GM18507 (cell line): ENCODE measurements at regions not wholly inside any gene's neighbourhood (a gene's known extent, or its start where the extent isn't known, plus 50 kb on each side); places are given as distances from the start of the nearest gene placed in this dataset.
"Not testable (repeated sequence)": the region's sequence is repeated elsewhere in the genome, so short reads cannot be mapped to it uniquely, and the experiment has no call there.

Source experiments
- DNase-seq: peaks from one replicate; pipeline ENCODE4 v3.0.0; 2011; ENCODE audit warnings: low read depth; ENCODE audit not compliant: insufficient read length; ENCODE audit errors: extremely low spot score
- FAIRE-seq: peaks from 2 replicates; lab custom pipeline; 2011; peaks lifted over from hg19 to GRCh38; lab: Jason Lieb, UNC

DNA sequence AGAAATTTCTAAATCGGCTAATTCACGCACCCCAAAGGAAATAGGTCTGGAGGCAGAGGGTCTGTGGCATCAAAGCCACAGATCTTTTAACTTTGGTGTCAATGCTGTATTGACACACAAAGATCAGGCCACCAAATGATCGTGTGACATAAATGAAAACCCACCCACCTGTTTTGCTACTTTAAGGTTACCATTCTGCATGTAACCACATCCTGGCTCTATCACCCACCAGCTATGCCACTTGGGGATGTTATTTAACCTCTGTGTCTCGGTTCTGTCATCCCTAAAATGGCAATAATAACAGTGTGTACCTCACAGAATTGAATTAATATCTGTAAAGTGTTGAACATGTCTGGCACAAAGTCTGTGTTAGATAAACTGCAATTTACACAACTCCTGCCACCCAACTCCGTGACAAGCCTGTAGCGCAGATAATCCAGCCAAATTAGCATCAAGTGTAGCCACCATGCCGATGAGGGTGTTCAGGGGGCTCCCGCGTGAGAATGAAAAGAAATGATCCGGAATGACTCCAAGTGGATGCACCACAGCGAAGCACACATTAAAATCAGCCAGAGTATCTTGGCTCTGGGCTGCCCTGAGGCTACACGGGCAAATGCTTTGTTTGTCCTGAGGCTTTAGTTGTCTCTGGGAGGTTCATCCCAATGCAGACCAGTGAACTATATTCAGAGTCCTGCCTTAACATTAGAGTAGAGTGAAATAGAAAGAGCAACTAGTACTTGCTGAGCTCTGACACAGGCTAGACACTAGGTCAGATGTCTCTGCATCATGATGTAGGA lies 158.4 kb upstream of the NEBL start:
- FAIRE-seq: no peak
- DNase-seq: no peak

DNA sequence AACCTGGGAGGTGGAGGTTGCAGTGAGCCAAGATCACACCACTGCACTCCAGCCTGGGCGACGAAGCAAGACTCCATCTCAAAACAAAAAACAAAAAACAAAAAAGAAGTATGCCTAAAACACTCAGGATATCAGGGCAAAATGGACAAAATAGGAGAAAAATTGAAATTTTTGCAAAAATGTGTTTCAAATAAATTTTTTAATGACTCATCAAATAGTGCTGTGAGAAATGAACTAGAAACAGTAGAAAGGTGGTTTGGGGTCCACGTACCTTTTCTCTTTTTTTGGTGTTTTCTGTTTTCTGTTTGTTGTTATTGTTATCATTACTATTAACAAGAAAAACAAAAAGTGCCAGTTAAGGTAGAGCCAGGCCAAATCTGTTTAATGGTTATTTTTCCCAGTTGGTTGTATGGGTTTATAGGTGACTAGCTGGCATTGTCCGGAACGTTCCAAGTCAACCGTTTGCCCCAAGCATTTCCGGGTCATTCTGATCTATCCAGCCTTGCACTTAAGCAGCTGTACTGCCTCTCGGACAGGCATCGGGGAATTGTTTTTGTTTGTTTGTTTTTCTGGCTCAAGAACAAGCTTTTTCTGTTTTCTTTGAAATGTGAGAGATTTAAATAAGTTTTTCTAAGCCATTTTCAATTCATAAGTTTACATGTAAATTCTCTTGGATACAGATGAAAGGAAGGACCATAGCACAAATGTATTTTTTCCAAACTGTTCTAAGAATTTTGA lies 157.0 kb upstream of the NEBL start:
- FAIRE-seq (no peak), DNase-seq (no peak)

DNA sequence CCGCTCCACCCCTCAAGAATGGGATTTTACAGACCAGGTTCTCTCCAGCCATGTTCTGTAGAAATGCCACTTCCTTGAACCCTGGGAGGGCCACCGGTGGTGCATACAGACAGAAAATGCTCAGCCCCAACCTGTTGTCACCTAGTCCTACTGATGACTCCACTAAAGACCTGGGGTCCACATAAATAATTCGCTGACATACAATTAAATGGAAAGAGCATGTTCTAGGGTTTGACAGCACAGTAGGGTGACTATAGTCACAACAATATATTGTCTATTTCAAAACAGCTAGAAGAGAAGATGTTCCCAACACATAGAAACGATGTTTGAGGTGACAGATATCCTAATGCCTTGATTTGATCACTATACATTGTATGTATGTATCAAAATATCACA lies 155.6 kb upstream of the NEBL start:
- DNase-seq: no peak
- no peak for FAIRE-seq

DNA sequence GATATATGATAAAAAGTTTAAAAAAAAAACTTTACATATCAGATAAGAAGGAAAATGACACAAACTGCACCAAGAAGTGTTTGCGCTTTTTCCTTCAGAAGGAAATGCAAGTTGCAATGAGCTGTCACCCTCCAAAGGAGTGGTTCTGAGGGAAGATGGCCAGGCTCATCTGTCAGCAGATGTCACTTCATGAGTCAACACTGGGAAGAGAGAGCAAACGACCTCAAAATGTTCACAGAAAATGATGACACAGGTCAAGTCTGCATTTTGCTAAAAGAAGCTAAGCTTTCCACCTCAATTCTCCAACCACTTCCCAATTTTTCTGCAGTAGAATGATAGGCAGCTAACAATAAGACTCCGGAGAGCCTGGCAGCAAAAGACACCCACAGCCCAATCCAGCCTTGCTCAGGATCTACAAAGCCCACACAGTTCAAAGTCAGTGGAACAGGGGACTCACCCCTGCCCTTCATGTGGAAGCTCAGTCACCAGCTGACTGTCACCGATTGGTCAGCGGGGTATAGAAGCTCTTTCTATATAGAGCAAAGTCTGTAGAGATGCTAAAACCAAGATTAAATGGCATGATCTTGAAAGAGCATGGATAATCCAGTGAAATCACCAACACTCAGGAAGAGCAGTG lies 155.1 kb upstream of the NEBL start:
- DNase-seq: no peak
- FAIRE-seq: no peak

DNA sequence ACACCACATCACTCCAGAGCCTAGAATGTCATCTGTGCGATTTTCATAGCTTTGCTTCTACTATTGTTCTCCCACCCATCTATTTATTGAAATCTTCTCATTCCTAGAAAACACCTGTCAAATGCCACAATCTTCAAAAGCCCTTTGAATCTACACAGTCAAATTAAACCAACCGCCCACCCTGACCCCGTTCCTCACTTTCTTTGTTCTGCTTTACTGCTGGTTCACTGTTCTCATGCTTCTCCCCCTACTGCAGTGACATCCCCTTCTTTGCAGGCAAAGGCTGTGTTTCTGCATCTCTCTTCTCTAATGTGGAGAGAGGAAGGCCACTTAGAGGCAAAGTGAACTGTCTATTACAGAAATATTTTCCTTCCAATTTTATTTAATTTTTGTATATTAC lies 152.4 kb upstream of the NEBL start:
- FAIRE-seq: no peak
- no peak for DNase-seq

DNA sequence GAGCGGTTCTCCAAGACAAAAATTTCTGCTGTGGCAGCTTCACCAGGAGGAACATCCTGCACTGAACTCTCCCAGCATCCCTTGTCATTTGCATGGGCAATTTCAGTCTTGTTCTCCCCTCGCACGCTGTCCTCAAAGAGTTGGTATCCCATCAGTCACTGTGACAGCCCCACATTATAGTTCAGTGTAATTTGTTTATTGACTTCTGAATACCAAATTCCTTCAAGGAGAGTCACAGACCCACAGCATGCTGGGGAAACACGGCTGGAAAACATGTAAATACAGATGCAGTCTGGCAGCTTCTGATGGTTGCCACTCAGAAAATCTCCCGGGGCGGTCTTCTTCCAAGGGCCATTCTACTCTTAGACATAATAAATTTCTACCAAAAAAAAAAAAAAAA lies 151.0 kb upstream of the NEBL start:
- FAIRE-seq (no peak), DNase-seq (no peak)

DNA sequence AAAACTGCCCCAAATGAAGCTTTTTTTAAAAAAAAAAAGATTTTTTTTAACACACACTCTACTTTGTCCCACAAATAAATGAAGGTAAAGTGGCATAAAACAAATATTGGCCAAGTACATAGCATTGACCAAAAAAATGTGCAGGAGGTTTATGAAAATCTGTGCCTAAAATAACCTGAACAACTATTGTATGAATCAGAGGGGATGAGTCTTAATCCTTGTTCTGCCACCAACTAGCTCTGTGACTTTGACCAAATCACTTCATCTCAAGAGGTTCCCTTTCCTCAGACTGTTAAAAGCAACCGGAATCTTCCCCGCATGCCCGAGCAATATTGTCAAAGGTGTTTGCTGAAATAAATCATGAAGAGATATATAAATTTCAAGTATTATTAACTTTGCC lies 150.4 kb upstream of the NEBL start:
- no peak for FAIRE-seq

DNA sequence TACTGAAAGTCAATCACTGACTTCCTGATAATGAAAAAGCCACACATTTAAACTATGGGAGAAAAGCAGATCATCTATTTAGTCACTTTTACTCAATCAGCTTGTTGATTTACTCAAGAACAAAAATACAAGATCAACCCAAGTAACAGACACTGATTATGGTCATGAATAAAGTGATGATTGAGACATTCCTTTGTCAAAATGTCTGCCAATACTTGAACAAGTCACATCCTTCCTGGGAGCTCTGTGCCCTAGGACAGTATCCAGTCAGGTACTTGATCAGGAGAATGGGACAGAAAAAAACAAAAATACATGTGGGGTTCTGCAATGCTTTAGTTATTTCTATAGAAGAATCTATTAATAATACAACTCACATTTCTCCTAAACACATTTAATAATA lies 150.0 kb upstream of the NEBL start:
- DNase-seq: no peak
- FAIRE-seq: no peak

More for the DNA sequence above, 150.4 kb upstream of the NEBL start:
- DNase-seq: no peak

DNA sequence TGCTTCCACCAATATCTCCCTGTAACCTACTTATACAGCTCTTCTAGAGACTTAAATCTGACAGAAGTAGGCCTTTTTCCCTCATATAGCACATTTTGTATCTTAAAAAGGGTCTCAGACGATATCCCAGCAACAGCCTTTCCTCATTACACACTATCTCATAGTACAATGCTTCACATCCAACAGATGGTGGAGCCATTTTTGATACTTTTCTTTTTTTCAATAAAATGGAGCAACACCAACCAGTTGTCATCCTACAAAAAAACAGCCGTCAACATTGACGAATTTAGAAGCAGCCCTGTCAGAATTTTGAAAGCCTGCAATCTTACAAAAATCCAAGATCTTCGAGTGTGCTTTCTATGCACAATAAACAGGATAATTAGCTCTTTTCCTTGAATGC lies 145.9 kb upstream of the NEBL start:
- DNase-seq (no peak), FAIRE-seq (no peak)

DNA sequence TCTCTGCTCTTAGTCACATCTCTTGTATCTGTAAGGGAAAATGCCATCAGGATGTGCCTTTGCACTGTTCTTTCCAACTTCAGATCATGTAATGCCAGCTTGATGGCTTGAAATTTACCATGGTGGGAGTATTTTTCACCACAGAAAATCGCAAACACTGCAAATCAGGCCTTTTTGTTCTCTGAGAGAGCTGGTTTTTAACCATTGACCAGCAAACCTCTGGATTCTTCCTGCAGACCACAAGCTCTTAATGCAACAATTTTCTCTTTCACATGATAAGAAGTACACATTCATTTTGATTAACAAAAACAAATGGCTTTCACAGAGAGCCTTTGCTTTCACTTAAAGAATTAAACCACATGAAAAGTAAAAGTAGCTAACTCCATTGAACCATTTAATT lies 145.4 kb upstream of the NEBL start:
- DNase-seq: no peak
- FAIRE-seq: no peak

DNA sequence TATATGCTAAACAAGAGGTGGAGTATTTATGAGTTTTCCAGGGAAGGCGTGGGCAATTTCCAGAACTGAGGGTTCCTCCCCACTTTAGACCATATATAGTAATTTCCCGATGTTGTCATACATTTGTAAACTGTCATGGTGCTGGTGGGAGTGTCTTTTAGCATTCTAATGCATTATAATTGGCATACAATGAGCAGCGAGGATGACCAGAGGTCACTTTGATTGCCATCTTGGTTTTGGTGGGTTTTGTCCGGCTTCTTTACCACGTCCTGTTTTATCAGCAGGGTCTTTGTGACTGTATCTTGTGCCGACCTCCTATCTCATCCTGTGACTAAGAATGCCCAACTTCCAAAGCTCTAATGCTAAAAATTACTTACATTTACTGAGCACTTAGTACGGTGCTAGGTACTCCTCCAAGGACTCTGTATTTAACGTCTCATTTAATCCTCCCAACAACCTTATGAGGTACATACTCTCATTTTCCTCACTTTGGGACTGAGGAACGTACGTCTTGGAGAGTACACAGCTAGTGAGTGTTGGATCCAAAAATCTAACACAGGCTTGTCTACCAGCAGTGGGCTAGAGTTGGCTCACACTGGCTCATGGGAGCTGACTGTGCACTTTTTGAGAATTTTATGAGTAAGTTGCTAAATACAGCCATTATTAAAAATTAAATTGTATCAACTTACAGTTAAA lies 144.8 kb upstream of the NEBL start:
- DNase-seq: no peak
- FAIRE-seq: no peak

DNA sequence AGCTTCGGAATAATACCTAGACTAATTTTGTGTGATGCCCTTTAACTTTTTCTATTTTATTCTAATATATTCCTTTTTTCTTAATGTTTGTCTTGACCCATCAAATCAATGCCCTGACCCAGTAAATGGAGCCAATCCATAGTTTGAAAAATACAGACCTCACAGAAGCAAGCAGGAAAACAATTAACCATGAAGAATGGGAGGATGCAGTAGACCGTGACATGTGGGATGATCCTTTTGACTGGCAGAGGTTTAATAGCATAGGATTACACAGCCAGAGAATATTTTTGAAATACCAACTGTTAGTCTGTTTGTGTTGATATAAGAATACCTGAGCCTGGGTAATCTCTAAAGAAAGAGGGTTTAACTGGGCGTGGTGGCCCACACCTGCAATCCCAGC lies 142.6 kb upstream of the NEBL start:
- DNase-seq (no peak), FAIRE-seq (no peak)

DNA sequence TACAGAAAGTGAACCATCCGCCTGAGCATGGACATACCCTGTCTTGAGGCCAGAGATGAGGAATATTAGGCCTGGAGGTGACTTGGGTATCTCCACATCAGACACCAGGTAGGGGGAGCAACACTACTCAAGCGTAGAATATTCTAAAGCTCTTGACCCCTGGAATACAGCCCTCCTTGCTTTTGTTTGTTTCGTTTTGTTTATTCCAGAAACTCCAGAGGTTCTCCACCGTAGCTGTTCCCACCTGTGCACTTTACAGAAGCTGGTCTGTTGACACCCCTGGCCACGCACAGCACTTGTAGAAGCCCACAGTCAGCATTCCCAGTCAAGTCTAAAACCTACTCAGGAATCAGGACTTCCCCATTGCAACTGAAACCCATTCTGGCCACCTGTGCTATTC lies 139.6 kb upstream of the NEBL start:
- no peak for DNase-seq
- no peak for FAIRE-seq

DNA sequence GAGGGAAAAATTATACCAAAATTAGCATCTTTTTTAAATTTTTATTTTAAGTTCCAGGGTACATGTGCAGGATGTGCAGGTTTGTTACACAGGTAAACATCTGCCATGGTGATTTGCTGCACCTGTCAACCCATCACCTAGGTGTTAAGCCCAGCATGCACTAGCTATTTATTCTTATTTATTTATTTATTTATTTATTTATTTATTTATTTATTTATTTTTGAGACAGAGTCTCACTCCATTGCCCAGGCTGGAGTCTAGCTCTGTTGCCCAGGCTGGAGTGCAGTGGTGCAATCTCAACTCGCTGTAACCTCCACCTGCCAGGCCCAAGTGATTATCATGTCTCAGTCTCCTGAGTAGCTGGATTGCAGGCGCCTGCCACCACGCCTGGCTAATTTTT lies 137.7 kb upstream of the NEBL start:
- DNase-seq, FAIRE-seq: not testable (repeated sequence)

DNA sequence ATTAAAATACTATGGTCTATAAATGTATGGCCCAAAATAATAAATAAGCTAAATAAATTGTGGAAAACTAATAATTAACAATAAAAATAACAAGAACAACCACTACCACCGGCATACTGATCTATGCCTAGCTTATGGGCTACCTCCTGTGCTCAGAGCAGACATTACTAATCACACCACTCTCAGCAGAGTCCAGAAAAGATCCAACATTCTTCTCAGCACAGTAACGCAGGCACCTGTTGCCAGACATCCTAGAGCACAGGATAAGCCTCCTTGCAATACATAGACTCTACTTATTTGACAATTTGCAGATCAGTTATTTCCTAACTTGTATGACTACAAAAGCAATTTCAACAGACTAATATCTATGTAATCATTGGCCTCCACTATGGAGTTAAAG lies 137.1 kb upstream of the NEBL start:
- FAIRE-seq (no peak), DNase-seq (no peak)

DNA sequence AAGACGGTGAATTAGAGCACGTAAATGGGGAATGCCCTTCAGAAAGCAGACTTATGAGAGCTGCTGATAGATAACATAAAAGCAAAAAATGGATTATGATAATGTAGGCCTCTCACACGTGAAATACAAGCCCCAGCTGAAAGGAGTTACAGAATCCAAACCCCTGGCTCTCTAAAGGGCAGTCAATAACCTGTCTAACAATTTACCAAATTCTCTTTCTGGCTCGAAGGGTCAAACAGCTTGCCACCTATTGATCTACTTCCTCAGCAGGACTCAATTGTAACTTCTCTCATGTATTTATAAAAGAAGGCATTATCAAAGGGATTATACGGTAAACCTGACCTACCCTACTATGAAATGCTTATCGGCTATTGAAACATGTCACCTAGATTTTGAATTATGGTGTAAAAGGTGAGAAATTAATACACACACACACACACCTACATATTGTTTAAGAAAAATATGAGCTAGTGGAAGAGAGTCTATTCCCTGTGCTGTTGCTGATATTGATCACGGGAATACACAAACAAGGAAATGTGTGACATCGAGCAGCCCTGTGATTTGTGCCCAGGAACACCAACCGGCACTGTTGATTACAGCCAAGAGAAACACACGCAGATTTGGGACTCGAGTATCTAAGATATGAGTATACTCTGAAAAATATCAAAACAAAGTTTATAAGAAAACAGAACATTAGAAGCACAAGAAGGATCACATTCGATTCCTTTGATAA lies 135.6 kb upstream of the NEBL start:
- no peak for FAIRE-seq

DNA sequence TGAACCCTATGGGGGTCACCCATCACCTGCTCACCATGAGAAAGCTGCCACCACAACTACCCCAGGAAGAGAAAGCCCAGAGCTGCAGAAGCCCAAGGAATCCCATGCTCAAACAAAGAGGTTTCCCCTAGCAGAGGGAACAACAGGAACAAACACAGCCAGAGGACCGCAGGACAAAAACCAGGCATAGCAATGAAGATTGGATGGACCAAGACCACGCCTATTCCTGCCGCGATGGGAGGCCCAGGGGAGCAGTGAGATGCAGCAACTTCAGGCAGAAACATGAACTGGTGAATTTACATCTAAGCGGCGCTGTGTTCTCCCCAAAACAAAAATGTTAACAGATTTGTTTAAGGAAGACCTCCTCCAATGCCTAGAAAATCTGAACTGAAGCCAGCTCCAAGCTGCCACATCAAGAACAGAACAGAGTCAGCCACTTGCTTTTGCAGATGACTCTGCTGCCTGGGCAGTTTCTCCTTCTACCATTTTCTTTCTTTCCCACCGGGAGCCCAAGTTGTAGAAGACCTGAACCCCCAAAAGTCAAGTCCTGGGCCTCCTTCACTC lies 134.2 kb upstream of the NEBL start:
- DNase-seq: no peak
- FAIRE-seq: no peak

More for the DNA sequence above, 135.6 kb upstream of the NEBL start:
- DNase-seq: no peak

DNA sequence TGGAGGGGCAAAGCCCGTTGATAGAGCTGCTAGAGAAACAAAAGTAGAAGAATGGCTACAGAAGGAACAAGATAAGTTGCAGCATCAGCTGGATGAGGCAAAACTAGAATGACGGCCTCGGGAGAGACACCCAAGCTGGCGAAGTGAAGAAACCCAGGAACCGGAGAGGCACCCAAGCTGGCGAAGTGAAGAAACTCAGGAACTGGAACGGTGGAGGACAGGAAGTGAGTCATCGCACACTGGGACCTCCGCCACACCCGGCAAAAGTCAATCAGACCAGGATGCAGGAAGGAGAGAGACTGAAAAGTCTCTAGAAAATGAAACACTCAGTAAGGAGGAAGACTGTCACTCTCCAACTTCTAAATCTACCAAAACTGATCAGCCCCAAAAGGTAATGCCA lies 133.0 kb upstream of the NEBL start:
- FAIRE-seq (no peak), DNase-seq (no peak)

DNA sequence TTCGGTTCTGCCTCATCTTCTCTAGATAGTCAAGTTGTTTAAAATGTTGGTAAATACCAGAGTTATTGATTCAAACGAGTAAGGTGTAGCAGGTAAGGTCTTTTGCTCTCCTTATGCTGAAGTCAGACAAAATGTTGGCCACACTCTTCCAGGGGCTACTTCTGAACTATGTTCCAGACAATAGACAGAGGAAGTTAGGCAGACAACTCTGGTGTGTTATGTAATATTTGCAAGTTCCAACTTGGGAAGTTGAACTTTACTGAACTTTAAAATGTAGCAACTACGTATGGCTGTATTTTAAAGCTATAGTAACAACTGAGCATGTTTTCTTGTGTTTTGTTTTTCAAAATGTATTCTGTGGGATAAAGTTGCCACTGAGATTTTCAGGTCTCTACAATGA lies 125.7 kb upstream of the NEBL start:
- FAIRE-seq: no peak
- DNase-seq: no peak
